ENCODE measurements at regions not wholly inside any gene's neighbourhood (a gene's known extent, or its start where the extent isn't known, plus 50 kb on each side); places are given as distances from the start of the nearest gene placed in this dataset.
"Not testable (repeated sequence)": the region's sequence is repeated elsewhere in the genome, so short reads cannot be mapped to it uniquely, and the experiment has no call there.

GRCh38 chr3:87942256-87942655, 116.5 kb downstream of the CGGBP1 start:
- TF ChIP-seq PRDM15 (CRISPR knock-in tag; IDR thresholded peaks at IDR 0.05); CTCF (IDR thresholded peaks at IDR 0.05); ETV6 (CRISPR knock-in tag; IDR thresholded peaks at IDR 0.05); FOXK1 (CRISPR knock-in tag; IDR thresholded peaks at IDR 0.05); GABPB1 (CRISPR knock-in tag; IDR thresholded peaks at IDR 0.05); SP1 (CRISPR knock-in tag; conservative IDR thresholded peaks at IDR 0.05); JUN (CRISPR knock-in tag; IDR thresholded peaks at IDR 0.05); NFYB (CRISPR knock-in tag; conservative IDR thresholded peaks at IDR 0.05; ENCODE audit: low read depth); ZNF121 (CRISPR knock-in tag; IDR thresholded peaks at IDR 0.05): not testable (repeated sequence)
- TF ChIP-seq, protein P1, sequence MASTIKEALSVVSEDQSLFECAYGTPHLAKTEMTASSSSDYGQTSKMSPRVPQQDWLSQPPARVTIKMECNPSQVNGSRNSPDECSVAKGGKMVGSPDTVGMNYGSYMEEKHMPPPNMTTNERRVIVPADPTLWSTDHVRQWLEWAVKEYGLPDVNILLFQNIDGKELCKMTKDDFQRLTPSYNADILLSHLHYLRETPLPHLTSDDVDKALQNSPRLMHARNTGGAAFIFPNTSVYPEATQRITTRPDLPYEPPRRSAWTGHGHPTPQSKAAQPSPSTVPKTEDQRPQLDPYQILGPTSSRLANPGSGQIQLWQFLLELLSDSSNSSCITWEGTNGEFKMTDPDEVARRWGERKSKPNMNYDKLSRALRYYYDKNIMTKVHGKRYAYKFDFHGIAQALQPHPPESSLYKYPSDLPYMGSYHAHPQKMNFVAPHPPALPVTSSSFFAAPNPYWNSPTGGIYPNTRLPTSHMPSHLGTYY (CRISPR knock-in tag; IDR thresholded peaks at IDR 0.05), result not testable (repeated sequence)
- TF ChIP-seq, protein P2, sequence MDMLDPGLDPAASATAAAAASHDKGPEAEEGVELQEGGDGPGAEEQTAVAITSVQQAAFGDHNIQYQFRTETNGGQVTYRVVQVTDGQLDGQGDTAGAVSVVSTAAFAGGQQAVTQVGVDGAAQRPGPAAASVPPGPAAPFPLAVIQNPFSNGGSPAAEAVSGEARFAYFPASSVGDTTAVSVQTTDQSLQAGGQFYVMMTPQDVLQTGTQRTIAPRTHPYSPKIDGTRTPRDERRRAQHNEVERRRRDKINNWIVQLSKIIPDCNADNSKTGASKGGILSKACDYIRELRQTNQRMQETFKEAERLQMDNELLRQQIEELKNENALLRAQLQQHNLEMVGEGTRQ (CRISPR knock-in tag; IDR thresholded peaks at IDR 0.05), result not testable (repeated sequence)
